HG03558 (cell line): ENCODE measurements at regions not wholly inside any gene's neighbourhood (a gene's known extent, or its start where the extent isn't known, plus 50 kb on each side); places are given as distances from the start of the nearest gene placed in this dataset.
A peak's percentile ranks its signal among the peaks of the same experiment; 100 is the strongest.
"Not testable (repeated sequence)": the region's sequence is repeated elsewhere in the genome, so short reads cannot be mapped to it uniquely, and the experiment has no call there.

ENCODE experiments used
- ATAC-seq: cut with Tn5 transposase; IDR thresholded peaks from one replicate; pipeline ENCODE4 v1.9.1; 2021; ENCODE audit warnings: moderate number of reproducible peaks; ENCODE audit not compliant: unreplicated experiment; ENCODE audit errors: extremely low read depth

GRCh38 chr14:24744641-24745040 lies 110.7 kb upstream of the GZMB start:
- no peak for ATAC-seq

DNA sequence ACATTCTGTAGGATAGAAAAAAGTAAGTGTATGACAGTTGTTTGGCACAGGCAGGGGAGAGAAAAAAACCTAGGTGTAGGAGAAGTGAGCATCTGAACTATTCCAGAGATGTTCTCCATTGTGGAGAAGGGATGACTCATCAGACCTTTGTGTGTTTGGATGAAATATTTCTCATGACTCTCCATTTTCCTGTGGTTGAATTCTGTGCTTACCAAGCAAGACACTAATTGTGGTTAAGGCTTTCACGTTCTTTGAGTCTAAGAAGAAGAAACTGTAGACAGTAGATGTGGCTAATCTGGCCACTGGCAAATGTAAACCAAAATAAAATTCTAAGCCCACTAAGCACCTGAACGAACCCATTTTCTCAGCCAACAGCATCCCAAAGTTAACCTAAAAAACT lies 107.9 kb upstream of the GZMB start:
- ATAC-seq: no peak

GRCh38 chr14:24735984-24736630 lies 102.1 kb upstream of the GZMB start:
- no peak for ATAC-seq

DNA sequence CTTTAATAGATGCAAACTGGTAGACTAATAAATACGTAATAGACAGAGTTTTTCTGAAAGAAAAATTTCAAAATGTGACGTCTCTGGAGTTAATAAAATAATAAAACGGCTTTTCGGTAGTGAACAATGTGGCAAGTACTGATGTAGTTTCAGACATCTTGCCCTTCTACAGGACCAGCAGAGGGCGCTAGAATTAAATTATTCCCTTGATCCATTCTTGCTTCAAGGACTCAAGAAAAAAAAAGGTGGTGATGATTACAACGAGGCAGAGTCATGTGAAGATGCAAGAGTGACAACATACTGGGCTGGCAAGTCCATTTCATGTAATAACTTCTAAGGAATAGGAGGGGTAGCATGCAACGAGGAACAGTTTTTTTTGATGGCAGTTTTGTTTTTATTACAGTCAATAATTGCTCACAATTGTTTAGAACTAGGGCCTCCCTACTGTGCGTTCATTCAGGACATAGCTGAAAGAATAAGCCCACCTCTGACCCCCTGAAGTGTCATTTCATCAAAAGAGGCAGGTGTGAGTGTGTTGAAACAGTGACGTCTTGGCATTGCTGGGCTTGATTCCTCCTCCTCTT lies 101.0 kb upstream of the GZMB start:
- no peak for ATAC-seq

- no peak for ATAC-seq
Observed at GRCh38 chr14:24726480-24726879, 92.5 kb upstream of the GZMB start.

- ATAC-seq: no peak
Observed at GRCh38 chr14:24725311-24725710, 91.3 kb upstream of the GZMB start.

GRCh38 chr14:24721775-24722174 lies 87.8 kb upstream of the GZMB start:
- ATAC-seq: no peak

- ATAC-seq: no peak
Observed at GRCh38 chr14:24715239-24715638, 81.2 kb upstream of the GZMB start.

- no peak for ATAC-seq
Observed at GRCh38 chr14:24713404-24713803, 79.4 kb upstream of the GZMB start.

DNA sequence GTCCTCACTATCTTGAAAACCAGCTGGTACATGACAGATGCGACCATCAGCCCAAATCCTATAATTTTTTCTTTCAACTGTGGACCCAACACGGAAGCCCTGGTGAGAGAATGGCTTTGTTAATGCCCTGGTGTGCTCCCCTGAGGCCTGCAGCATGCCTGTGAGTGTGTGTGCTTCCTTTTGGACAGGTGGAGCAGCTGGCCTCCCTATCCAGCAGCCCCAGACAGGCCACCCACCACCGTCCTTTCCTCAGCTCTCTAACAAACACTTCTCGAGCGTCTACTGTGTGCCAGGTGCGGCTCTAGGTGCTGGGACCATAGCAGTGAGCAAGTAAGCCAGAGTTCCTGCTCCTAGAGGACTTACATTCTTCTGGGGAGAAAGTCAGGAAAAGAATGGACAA lies 78.9 kb upstream of the GZMB start:
- no peak for ATAC-seq

GRCh38 chr14:24712374-24712773 lies 78.4 kb upstream of the GZMB start:
- no peak for ATAC-seq

DNA sequence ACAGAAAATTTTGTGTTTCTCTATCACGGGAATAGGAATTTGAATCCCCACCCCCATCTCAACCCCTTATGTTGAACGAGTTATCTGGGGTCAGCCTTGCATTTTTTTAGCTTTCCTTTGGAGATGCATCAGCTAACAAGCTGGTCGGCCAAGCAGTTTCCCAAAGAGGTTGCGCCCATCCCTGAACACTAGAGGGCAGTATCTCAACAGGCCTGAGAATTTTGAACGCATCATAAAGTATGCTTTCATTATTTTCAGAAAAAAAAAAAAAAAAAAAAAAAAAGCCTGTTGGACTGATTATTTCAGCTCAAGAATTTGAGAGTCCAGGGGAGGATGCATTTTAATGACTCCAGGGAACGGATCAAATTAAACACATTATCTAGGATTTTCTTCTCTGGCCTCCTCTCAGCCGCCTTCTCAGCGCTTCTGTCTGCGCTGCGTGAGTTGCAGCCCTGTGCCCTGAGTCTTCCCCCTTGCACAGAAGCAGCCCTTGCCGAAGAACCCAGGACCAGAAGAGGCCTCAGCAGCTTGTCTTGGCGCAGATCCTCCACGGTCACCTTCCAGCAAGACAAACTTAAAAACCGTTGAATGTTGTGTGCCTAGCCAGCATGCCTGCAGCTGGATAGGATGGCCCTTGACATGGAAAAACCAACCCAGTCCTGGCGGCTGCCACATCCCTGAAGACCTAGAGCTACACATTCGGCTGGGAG lies 76.6 kb upstream of the GZMB start:
- ATAC-seq: no peak

DNA sequence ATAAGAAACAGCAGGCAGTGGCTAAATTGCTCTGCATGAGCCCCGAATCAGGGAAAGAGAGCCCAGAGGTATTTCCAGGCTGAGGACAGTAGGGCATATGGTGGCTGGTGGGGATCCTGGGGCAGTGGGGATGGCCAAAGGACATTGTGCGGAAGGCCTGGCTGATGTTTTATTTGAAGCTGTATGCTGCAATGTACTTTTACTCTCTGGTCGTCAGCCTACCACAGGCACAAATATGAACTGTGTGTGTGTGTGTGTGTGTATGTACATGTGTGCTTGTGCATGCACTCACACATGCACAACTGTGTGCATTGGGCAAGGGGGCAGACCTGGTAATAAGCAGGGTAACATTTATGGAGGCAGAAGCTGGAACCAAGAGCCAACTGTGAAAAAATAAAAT lies 74.7 kb upstream of the GZMB start:
- ATAC-seq: no peak

- no peak for ATAC-seq
Observed at GRCh38 chr14:24706351-24706750, 72.4 kb upstream of the GZMB start.

- peak; percentile 82 for ATAC-seq
Observed at GRCh38 chr14:24705840-24706239, 71.8 kb upstream of the GZMB start.

DNA sequence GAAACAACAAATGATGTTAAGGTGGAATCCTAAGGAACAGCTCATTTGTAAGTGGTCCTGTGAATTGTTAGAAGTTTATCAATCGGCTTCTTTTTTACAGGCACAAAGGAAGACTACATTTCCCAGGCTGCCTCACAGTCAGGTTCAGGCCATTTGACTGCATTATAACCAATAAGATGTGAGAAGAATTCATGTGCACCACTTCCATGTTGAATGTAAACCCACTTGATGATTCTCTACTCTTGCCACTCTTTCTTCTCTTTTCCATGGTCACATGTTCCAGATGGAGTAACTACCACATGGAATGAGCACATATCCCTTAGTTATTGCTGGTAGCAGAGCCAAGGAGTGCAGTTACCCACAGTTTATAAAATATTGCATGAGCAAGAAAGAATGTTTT lies 67.1 kb upstream of the GZMB start:
- ATAC-seq: no peak

DNA sequence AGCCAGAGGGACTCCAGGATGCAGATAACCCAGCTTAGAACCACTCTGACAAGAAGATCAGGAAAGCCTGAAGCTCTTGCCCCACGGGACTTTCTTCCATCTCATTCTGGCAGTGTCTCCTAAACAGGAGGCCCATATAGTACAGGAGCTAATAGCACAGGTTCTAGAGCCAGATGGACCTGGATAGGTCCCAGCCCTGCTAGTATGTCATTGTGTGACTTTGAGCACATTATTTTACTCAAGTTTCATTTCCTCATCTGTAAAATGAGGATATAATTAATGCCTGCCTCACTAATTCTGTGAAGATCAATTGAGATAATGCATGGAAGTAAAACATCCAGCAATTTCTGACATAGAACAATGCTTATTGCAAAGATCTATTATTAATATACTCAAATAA lies 66.5 kb upstream of the GZMB start:
- ATAC-seq: no peak

DNA sequence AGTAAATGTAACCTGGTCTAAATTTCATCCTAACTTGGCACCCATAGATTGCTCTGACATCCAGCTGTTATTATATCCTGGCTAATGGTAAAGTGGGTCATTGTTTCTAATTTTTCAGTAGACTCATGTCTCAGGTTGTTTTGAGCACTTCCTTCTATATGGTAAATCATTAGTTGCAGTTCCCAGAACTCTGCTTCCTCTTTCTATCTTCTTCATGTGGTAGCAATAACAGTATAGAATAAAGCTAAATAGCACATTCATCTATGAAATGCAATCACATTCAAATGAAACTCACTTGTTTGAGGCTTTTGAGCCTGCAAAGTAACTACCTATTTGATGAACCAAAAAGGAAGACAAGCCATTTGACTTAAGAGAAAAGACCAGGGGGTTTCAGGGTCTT lies 65.1 kb upstream of the GZMB start:
- peak; percentile 50 for ATAC-seq

DNA sequence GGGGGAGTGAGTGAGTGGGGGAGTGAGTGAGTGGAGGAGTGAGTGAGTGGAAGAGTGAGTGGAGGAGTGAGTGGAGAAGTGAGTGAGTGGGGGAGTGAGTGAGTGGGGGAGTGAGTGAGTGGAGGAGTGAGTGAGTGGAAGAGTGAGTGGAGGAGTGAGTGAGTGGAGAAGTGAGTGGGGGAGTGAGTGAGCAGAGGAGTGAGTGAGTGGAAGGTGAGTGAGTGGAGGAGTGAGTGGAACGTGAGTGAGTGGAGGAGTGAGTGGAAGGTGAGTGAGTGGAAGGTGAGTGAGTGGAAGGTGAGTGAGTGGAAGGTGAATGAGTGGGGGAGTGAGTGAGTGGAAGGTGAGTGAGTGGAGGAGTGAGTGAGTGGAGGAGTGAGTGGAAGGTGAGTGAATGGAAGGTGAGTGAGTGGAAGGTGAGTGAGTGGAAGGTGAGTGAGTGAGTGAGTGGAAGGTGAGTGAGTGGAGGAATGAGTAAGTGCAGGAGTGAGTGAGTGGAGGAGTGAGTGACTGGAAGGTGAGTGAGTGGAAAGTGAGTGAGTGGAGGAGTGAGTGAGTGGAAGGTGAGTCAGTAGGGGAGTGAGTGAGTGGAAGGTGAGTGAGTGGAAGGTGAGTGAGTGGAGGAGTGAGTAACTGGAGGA lies 62.4 kb upstream of the GZMB start:
- not testable (repeated sequence) for ATAC-seq

DNA sequence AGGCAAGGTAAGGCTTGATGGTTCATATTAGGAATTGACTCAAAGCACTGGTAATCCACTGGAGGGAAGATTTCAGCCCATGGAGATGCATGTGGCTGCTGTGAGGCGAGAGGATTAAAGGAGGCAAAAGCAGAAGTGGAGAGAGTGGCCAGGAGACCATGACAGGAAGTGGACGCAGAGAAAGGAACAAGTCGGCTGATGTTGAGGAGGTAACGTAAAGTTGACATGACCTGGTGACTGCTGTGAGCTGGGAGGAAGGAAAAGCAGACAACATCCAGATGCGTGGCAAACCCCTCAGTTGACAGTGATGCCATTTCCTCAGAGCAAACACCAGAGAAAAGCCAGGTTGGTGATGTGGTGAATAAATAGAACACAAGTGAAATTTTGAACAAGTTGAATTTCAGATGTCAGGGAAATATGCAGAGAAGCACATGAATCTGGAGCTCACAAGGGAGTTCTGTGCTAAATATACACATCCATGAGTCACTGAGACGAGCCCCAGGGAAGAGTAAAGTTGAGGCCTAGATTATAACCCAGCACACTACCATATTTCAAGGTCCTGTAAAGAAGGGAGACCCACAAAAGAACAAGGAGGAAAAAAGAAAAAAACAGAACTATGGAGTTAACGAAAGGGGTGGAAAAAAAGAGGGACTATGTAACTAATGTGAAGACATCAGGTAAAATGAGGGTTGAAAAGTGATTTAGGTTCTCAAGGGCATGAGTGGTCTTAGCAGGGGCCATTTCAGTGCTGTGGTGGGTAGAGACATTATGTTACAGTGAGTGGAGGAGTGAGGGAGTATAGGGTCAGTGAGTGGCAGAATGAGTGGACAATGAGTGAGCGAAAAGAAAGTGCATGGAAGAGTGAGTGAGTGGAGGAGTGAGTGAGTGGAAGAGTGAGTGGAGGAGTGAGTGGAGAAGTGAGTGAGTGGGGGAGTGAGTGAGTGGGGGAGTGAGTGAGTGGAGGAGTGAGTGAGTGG lies 61.6 kb upstream of the GZMB start:
- no peak for ATAC-seq
